ENCODE measurements at regions not wholly inside any gene's neighbourhood (a gene's known extent, or its start where the extent isn't known, plus 50 kb on each side); places are given as distances from the start of the nearest gene placed in this dataset.

- TF ChIP-seq, protein P1, sequence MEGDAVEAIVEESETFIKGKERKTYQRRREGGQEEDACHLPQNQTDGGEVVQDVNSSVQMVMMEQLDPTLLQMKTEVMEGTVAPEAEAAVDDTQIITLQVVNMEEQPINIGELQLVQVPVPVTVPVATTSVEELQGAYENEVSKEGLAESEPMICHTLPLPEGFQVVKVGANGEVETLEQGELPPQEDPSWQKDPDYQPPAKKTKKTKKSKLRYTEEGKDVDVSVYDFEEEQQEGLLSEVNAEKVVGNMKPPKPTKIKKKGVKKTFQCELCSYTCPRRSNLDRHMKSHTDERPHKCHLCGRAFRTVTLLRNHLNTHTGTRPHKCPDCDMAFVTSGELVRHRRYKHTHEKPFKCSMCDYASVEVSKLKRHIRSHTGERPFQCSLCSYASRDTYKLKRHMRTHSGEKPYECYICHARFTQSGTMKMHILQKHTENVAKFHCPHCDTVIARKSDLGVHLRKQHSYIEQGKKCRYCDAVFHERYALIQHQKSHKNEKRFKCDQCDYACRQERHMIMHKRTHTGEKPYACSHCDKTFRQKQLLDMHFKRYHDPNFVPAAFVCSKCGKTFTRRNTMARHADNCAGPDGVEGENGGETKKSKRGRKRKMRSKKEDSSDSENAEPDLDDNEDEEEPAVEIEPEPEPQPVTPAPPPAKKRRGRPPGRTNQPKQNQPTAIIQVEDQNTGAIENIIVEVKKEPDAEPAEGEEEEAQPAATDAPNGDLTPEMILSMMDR (IDR thresholded peaks at IDR 0.05; ENCODE audit: low read depth, low read length) = no peak
- no peak for DNase-seq (ENCODE audit: extremely low read depth, low read depth)
Observed at GRCh38 chr4:163610648-163611047, 116.2 kb downstream of the TMA16 start.

GRCh38 chr4:163611182-163611581 lies 116.7 kb downstream of the TMA16 start:
- no peak for DNase-seq (ENCODE audit: extremely low read depth, low read depth)
- TF ChIP-seq, protein P1 (IDR thresholded peaks at IDR 0.05; ENCODE audit: low read depth, low read length) = no peak

DNA sequence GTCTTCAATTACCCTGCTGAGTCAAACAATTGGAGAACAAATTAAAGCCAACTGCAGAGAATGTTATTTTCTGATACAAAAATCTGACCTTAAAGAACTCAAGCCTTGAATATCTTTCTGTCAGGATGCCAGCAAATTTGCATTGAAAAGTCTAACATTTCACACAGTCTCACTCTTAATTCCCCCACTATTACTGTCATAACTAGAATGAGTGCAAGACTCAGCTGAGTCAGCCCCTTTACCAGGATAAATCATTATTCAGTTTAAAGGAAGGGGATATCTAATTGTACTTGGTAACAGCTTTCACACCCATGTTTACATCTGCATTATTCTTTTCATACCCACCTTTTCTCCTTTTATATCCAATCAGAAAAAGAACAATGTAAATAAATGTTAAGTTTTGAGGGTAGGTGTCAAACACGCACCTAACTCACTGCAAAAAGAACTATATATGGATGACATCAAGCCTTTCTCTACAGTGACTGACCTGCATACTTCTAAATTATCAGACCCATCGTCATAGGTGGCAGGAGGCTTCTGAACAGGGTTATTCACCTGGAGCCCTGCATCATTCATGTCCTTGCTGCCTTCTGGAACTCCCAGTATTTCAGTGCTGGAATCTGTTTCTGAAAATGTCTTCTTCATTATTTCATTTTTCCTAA lies 117.4 kb downstream of the TMA16 start:
- DNase-seq (ENCODE audit: extremely low read depth, low read depth) = no peak
- TF ChIP-seq, protein P1 (IDR thresholded peaks at IDR 0.05; ENCODE audit: low read depth, low read length) = no peak

DNA sequence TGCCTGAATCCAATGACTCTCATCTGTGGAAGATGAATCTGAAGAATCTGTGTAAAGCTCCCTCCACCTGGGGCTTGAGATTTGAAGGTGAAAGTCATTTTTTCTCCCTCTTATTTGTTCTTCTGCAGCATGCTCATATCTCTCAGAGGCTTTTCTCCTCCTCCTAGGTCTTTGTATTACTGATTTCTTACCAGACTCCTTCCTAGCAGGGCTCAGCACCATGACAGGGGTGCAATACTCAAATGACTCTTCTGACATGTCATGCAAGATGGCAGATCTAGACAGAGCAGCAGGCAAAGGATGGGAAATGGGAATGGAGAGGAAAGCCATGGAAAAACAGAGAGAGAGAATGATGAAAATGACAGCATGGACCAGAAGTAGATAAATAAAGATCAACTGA lies 118.3 kb downstream of the TMA16 start:
- TF ChIP-seq, protein P1 (IDR thresholded peaks at IDR 0.05; ENCODE audit: low read depth, low read length) = no peak
- DNase-seq (ENCODE audit: extremely low read depth, low read depth) = no peak

GRCh38 chr4:163613383-163613782 lies 118.9 kb downstream of the TMA16 start:
- no peak for DNase-seq (ENCODE audit: extremely low read depth, low read depth)
- TF ChIP-seq, protein P1 (IDR thresholded peaks at IDR 0.05; ENCODE audit: low read depth, low read length) = no peak

DNA sequence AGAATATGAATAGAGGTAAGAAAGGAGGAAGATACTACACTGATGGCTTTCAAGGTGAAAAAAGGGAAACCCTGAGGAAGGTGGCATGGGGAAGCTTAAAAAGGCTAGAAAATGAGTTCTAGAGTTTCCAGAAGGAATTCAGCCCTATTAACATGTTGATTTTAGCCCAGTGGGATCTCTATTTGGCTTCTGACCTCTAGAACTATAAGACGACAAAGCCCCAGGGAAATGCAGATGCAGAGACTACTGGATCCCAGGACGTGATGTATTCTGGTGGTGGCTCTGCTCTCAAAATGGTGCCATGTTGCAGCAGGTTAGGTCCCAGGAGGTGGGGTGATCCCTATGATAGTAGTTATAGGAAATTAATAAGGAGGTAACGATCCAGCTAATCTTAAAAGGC lies 120.4 kb downstream of the TMA16 start:
- TF ChIP-seq, protein P1 (IDR thresholded peaks at IDR 0.05; ENCODE audit: low read depth, low read length) = no peak
- no peak for DNase-seq (ENCODE audit: extremely low read depth, low read depth)

GRCh38 chr4:163618845-163619244 lies 124.4 kb downstream of the TMA16 start:
- TF ChIP-seq, protein P1 (IDR thresholded peaks at IDR 0.05; ENCODE audit: low read depth, low read length) = no peak
- DNase-seq (ENCODE audit: extremely low read depth, low read depth) = no peak

All from AG09319 (cell line).